ENCODE measurements at regions not wholly inside any gene's neighbourhood (a gene's known extent, or its start where the extent isn't known, plus 50 kb on each side); places are given as distances from the start of the nearest gene placed in this dataset.

GRCh38 chr4:43587758-43588157 lies 695.2 kb downstream of the GRXCR1 start:
- TF ChIP-seq EZH2phosphoT487 (conservative IDR thresholded peaks at IDR 0.05; ENCODE audit: low read length) (no peak), CTCF (IDR thresholded peaks at IDR 0.05; ENCODE audit: insufficient read depth, low read length, poor library complexity, severe bottlenecking) (no peak)
- H3K4me2 ChIP-seq (ENCODE audit: low read depth, low read length, poor library complexity, severe bottlenecking) = no peak overlapping the region
- H3K79me2 ChIP-seq (ENCODE audit: insufficient read depth, low read length) = no peaks in the 10 kb centered on the region
- H4K20me1 ChIP-seq (ENCODE audit: low read depth, low read length) = no peaks in the 10 kb centered on the region
- no peak overlapping the region for H3K9ac ChIP-seq (ENCODE audit: low read length)
- H3F3A ChIP-seq (ENCODE audit: insufficient read depth) = no peaks in the 10 kb centered on the region
- H3K36me3 ChIP-seq (ENCODE audit: low read length) = no peaks in the 10 kb centered on the region
- H3K4me3 ChIP-seq (ENCODE audit: insufficient read depth, low read length, poor library complexity, severe bottlenecking) = no peak overlapping the region
- no peak overlapping the region for H2AFZ ChIP-seq (ENCODE audit: low read depth, low read length, severe bottlenecking)
- H3K27ac ChIP-seq (ENCODE audit: low read depth, low read length) = no peak overlapping the region
- no peaks in the 10 kb centered on the region for H3K9me3 ChIP-seq (ENCODE audit: insufficient read depth, low read length)
- H3K9me2 ChIP-seq (replicated peaks; ENCODE audit: insufficient read depth, low read length) = no peaks in the 10 kb centered on the region
- H3K27me3 ChIP-seq (ENCODE audit: low read length) = no peaks in the 10 kb centered on the region

GRCh38 chr4:43607400-43607799 lies 714.9 kb downstream of the GRXCR1 start:
- Histone ChIP-seq H3K9me2 (replicated peaks; ENCODE audit: insufficient read depth, low read length) (no peaks in the 10 kb centered on the region), H3K27ac (ENCODE audit: low read depth, low read length) (peak overlapping the region; percentile 98), H2AFZ (ENCODE audit: low read depth, low read length, severe bottlenecking) (peak overlapping the region; percentile 86), H3K36me3 (ENCODE audit: low read length) (no peaks in the 10 kb centered on the region), H3K4me3 (ENCODE audit: insufficient read depth, low read length, poor library complexity, severe bottlenecking) (peak overlapping the region; percentile 21), H3K9ac (ENCODE audit: low read length) (peak overlapping the region; percentile 48), H3K79me2 (ENCODE audit: insufficient read depth, low read length) (no peaks in the 10 kb centered on the region), H3K9me3 (ENCODE audit: insufficient read depth, low read length) (no peaks in the 10 kb centered on the region), H3K4me2 (ENCODE audit: low read depth, low read length, poor library complexity, severe bottlenecking) (peak overlapping the region; percentile 71), H3K27me3 (ENCODE audit: low read length) (no peaks in the 10 kb centered on the region), H3F3A (ENCODE audit: insufficient read depth) (peaks cover 25% of the 10 kb centered on the region), H4K20me1 (ENCODE audit: low read depth, low read length) (no peaks in the 10 kb centered on the region)
- TF ChIP-seq CTCF (IDR thresholded peaks at IDR 0.05; ENCODE audit: insufficient read depth, low read length, poor library complexity, severe bottlenecking) = no peak
- no peak for TF ChIP-seq EZH2phosphoT487 (conservative IDR thresholded peaks at IDR 0.05; ENCODE audit: low read length)

GRCh38 chr4:43607827-43608461 lies 715.4 kb downstream of the GRXCR1 start:
- H2AFZ ChIP-seq (ENCODE audit: low read depth, low read length, severe bottlenecking) = peak overlapping the region; percentile 86
- H3K36me3 ChIP-seq (ENCODE audit: low read length) = no peaks in the 10 kb centered on the region
- no peaks in the 10 kb centered on the region for H3K27me3 ChIP-seq (ENCODE audit: low read length)
- no peaks in the 10 kb centered on the region for H3K9me3 ChIP-seq (ENCODE audit: insufficient read depth, low read length)
- peak overlapping the region; percentile 21 for H3K4me3 ChIP-seq (ENCODE audit: insufficient read depth, low read length, poor library complexity, severe bottlenecking)
- H4K20me1 ChIP-seq (ENCODE audit: low read depth, low read length) = no peaks in the 10 kb centered on the region
- no peaks in the 10 kb centered on the region for H3K9me2 ChIP-seq (replicated peaks; ENCODE audit: insufficient read depth, low read length)
- peak overlapping the region; percentile 48 for H3K9ac ChIP-seq (ENCODE audit: low read length)
- H3K79me2 ChIP-seq (ENCODE audit: insufficient read depth, low read length) = no peaks in the 10 kb centered on the region
- H3F3A ChIP-seq (ENCODE audit: insufficient read depth) = peaks cover 25% of the 10 kb centered on the region
- H3K27ac ChIP-seq (ENCODE audit: low read depth, low read length) = peak overlapping the region; percentile 98
- TF ChIP-seq EZH2phosphoT487 (conservative IDR thresholded peaks at IDR 0.05; ENCODE audit: low read length) (no peak), CTCF (IDR thresholded peaks at IDR 0.05; ENCODE audit: insufficient read depth, low read length, poor library complexity, severe bottlenecking) (no peak)
- H3K4me2 ChIP-seq (ENCODE audit: low read depth, low read length, poor library complexity, severe bottlenecking) = peak overlapping the region; percentile 71

All from SU-DHL-6 (cell line).